Mesendoderm (in vitro differentiated cells): ENCODE measurements at regions not wholly inside any gene's neighbourhood (a gene's known extent, or its start where the extent isn't known, plus 50 kb on each side); places are given as distances from the start of the nearest gene placed in this dataset.

Experiments used
- DNase-seq: peaks from one replicate; pipeline ENCODE4 v3.0.0; 2013
- H2AK5ac ChIP-seq: 2 replicates; pipeline ENCODE4 v1.6.1; 2013; ENCODE audit warnings: low read length, inconsistent platforms
- H2BK120ac ChIP-seq: 2 replicates; pipeline ENCODE4 v1.6.1; 2013; ENCODE audit warnings: low read depth, mild to moderate bottlenecking, low read length, moderate library complexity, mixed read lengths
- H2BK15ac ChIP-seq: replicated peaks from 2 replicates; pipeline ENCODE4 v1.6.1; 2013; ENCODE audit warnings: low read depth, mild to moderate bottlenecking, moderate library complexity
- H2BK5ac ChIP-seq: 2 replicates; pipeline ENCODE4 v1.6.1; 2013; ENCODE audit warnings: low read length, inconsistent platforms
- H3K18ac ChIP-seq: 2 replicates; pipeline ENCODE4 v1.6.1; 2013; ENCODE audit warnings: mild to moderate bottlenecking, low read length, mixed read lengths
- H3K23ac ChIP-seq: one replicate; pipeline ENCODE4 v1.6.1; 2013; ENCODE audit warnings: low read length
- H3K27ac ChIP-seq: 2 replicates; pipeline ENCODE4 v1.5.1; 2013; ENCODE audit warnings: low read depth, mild to moderate bottlenecking, inconsistent platforms, low read length, moderate library complexity
- H3K27me3 ChIP-seq: 2 replicates; pipeline ENCODE4 v1.6.1; 2013; ENCODE audit warnings: low read length, control low read depth, mild to moderate bottlenecking, inconsistent platforms; ENCODE audit not compliant: insufficient read depth, poor library complexity
- H3K36me3 ChIP-seq: 2 replicates; pipeline ENCODE4 v1.6.1; 2013; ENCODE audit warnings: low read length, inconsistent platforms; ENCODE audit not compliant: control insufficient read depth, insufficient read depth
- H3K4ac ChIP-seq: one replicate; pipeline ENCODE4 v1.6.1; 2013; ENCODE audit warnings: low read depth, mild to moderate bottlenecking, low read length, moderate library complexity
- H3K4me1 ChIP-seq: 2 replicates; pipeline ENCODE4 v1.6.1; 2013; ENCODE audit warnings: low read depth, low read length, inconsistent platforms; ENCODE audit not compliant: control insufficient read depth
- H3K4me2 ChIP-seq: 2 replicates; pipeline ENCODE4 v1.6.1; 2013; ENCODE audit warnings: low read length
- H3K4me3 ChIP-seq: 2 replicates; pipeline ENCODE4 v1.5.1; 2013; ENCODE audit warnings: mild to moderate bottlenecking, low read length
- H3K56ac ChIP-seq: one replicate; pipeline ENCODE4 v1.6.1; 2013; ENCODE audit warnings: low read length
- H3K79me1 ChIP-seq: 2 replicates; pipeline ENCODE4 v1.6.1; 2013; ENCODE audit warnings: low read length, inconsistent platforms
- H3K79me2 ChIP-seq: 2 replicates; pipeline ENCODE4 v1.6.1; 2013; ENCODE audit warnings: mild to moderate bottlenecking, low read length; ENCODE audit not compliant: control insufficient read depth, insufficient read depth
- H3K9ac ChIP-seq: 2 replicates; pipeline ENCODE4 v1.6.1; 2013; ENCODE audit warnings: low read length, inconsistent platforms
- H4K5ac ChIP-seq: one replicate; pipeline ENCODE4 v1.6.1; 2013; ENCODE audit warnings: low read length
- H4K8ac ChIP-seq: one replicate; pipeline ENCODE4 v1.6.1; 2013; ENCODE audit warnings: low read depth, mild to moderate bottlenecking, control low read depth, low read length, moderate library complexity
- WGBS: extraction: QIAGEN DNeasy Blood & Tissue Kit; methylation state at CpG from one replicate; pipeline ENCODE4 v1.1.7; 2013; ENCODE audit warnings: low lambda C conversion rate, missing lambda C conversion rate; ENCODE audit not compliant: insufficient coverage; ENCODE audit errors: extremely low coverage; 5-methylcytosine and 5-hydroxymethylcytosine counted together

GRCh38 chr2:16546128-16546754, 119.4 kb downstream of the CYRIA start:
- DNase-seq: peak; percentile 80
- H2BK5ac ChIP-seq: no peak overlapping the region

GRCh38 chr2:16538707-16539106, 126.9 kb downstream of the CYRIA start:
- Histone ChIP-seq H3K23ac (no peak overlapping the region), H4K8ac (no peak overlapping the region), H2BK5ac (no peak overlapping the region), H4K5ac (no peak overlapping the region), H3K4ac (no peak overlapping the region), H3K4me3 (no peak overlapping the region), H3K27me3 (no peaks in the 10 kb centered on the region), H3K4me2 (no peak overlapping the region), H2BK120ac (no peak overlapping the region), H3K79me1 (no peaks in the 10 kb centered on the region), H3K4me1 (no peaks in the 10 kb centered on the region), H2AK5ac (no peak overlapping the region), H3K27ac (no peak overlapping the region), H3K18ac (no peak overlapping the region), H3K56ac (no peak overlapping the region), H3K79me2 (no peaks in the 10 kb centered on the region), H2BK15ac (no peak overlapping the region), H3K36me3 (no peaks in the 10 kb centered on the region), H3K9ac (no peak overlapping the region)
- no peak for DNase-seq
- no CpG with 5 or more reads among the region's 3 CpGs for WGBS

More at GRCh38 chr2:16546128-16546754, 119.4 kb downstream of the CYRIA start:
- Histone ChIP-seq H3K79me2 (no peaks in the 10 kb centered on the region), H3K27me3 (no peaks in the 10 kb centered on the region), H3K9ac (no peak overlapping the region), H4K5ac (no peak overlapping the region), H3K4me3 (no peak overlapping the region), H4K8ac (no peak overlapping the region), H3K56ac (no peak overlapping the region), H3K27ac (no peak overlapping the region), H3K4me2 (no peak overlapping the region), H2AK5ac (no peak overlapping the region), H3K79me1 (no peaks in the 10 kb centered on the region), H3K4ac (no peak overlapping the region), H3K36me3 (no peaks in the 10 kb centered on the region), H3K4me1 (no peaks in the 10 kb centered on the region), H2BK120ac (no peak overlapping the region), H3K18ac (no peak overlapping the region), H2BK15ac (no peak overlapping the region), H3K23ac (no peak overlapping the region)
- no CpG with 5 or more reads among the region's 2 CpGs for WGBS

- no CpG with 5 or more reads among the region's 5 CpGs for WGBS
- no peak overlapping the region for H3K9ac ChIP-seq
- no peak overlapping the region for H3K23ac ChIP-seq
- H3K36me3 ChIP-seq: no peaks in the 10 kb centered on the region
- no peak overlapping the region for H3K56ac ChIP-seq
- no peak overlapping the region for H4K5ac ChIP-seq
- H3K79me1 ChIP-seq: no peaks in the 10 kb centered on the region
- H3K27ac ChIP-seq: no peak overlapping the region
- no peak overlapping the region for H3K4me2 ChIP-seq
- no peak overlapping the region for H3K4me3 ChIP-seq
- no peaks in the 10 kb centered on the region for H3K4me1 ChIP-seq
- H2BK120ac ChIP-seq: no peak overlapping the region
- no peaks in the 10 kb centered on the region for H3K79me2 ChIP-seq
- H3K27me3 ChIP-seq: no peaks in the 10 kb centered on the region
- no peak overlapping the region for H2BK5ac ChIP-seq
- no peak overlapping the region for H2BK15ac ChIP-seq
- no peak for DNase-seq
- no peak overlapping the region for H3K18ac ChIP-seq
- H2AK5ac ChIP-seq: no peak overlapping the region
- no peak overlapping the region for H4K8ac ChIP-seq
- H3K4ac ChIP-seq: no peak overlapping the region
These were observed 128.3 kb downstream of the CYRIA start for GRCh38 chr2:16537347-16537746.

GRCh38 chr2:16526193-16526592, 139.4 kb downstream of the CYRIA start:
- H4K8ac ChIP-seq: no peak overlapping the region
- H3K79me2 ChIP-seq: no peaks in the 10 kb centered on the region
- no peak overlapping the region for H2BK5ac ChIP-seq
- no CpG with 5 or more reads among the region's 1 CpG for WGBS
- no peak overlapping the region for H3K4ac ChIP-seq
- H3K23ac ChIP-seq: no peak overlapping the region
- no peaks in the 10 kb centered on the region for H3K27me3 ChIP-seq
- no peak overlapping the region for H3K18ac ChIP-seq
- H3K4me2 ChIP-seq: no peak overlapping the region
- H3K4me1 ChIP-seq: no peaks in the 10 kb centered on the region
- no peak overlapping the region for H3K27ac ChIP-seq
- H2BK15ac ChIP-seq: no peak overlapping the region
- H4K5ac ChIP-seq: no peak overlapping the region
- H3K4me3 ChIP-seq: no peak overlapping the region
- H2BK120ac ChIP-seq: no peak overlapping the region
- no peak overlapping the region for H3K56ac ChIP-seq
- no peak overlapping the region for H2AK5ac ChIP-seq
- no peaks in the 10 kb centered on the region for H3K36me3 ChIP-seq
- no peak for DNase-seq
- H3K9ac ChIP-seq: no peak overlapping the region
- no peaks in the 10 kb centered on the region for H3K79me1 ChIP-seq

GRCh38 chr2:16525265-16525887, 140.3 kb downstream of the CYRIA start:
- Histone ChIP-seq H2BK120ac (no peak overlapping the region), H3K18ac (no peak overlapping the region), H3K27ac (no peak overlapping the region), H3K9ac (no peak overlapping the region), H3K23ac (no peak overlapping the region), H3K4me2 (no peak overlapping the region), H4K5ac (no peak overlapping the region), H3K79me2 (no peaks in the 10 kb centered on the region), H3K4me3 (no peak overlapping the region), H3K4me1 (no peaks in the 10 kb centered on the region), H3K4ac (no peak overlapping the region), H3K27me3 (no peaks in the 10 kb centered on the region), H3K36me3 (no peaks in the 10 kb centered on the region), H4K8ac (no peak overlapping the region), H3K56ac (no peak overlapping the region), H2AK5ac (no peak overlapping the region), H2BK15ac (no peak overlapping the region), H3K79me1 (no peaks in the 10 kb centered on the region), H2BK5ac (no peak overlapping the region)
- WGBS: 100% methylated on average over 4 of the region's 15 CpGs
- DNase-seq: peak; percentile 70

GRCh38 chr2:16523711-16524110, 141.9 kb downstream of the CYRIA start:
- H3K36me3 ChIP-seq: no peaks in the 10 kb centered on the region
- H3K23ac ChIP-seq: no peak overlapping the region
- no peak overlapping the region for H2BK5ac ChIP-seq
- H3K27ac ChIP-seq: no peak overlapping the region
- no peak overlapping the region for H2BK120ac ChIP-seq
- no peak overlapping the region for H3K56ac ChIP-seq
- no peak overlapping the region for H2BK15ac ChIP-seq
- no peak overlapping the region for H3K9ac ChIP-seq
- no peak overlapping the region for H3K4me2 ChIP-seq
- DNase-seq: no peak
- H3K4me3 ChIP-seq: no peak overlapping the region
- H3K79me2 ChIP-seq: no peaks in the 10 kb centered on the region
- H4K5ac ChIP-seq: no peak overlapping the region
- WGBS: no CpG with 5 or more reads among the region's 8 CpGs
- H2AK5ac ChIP-seq: no peak overlapping the region
- no peak overlapping the region for H3K4ac ChIP-seq
- no peaks in the 10 kb centered on the region for H3K27me3 ChIP-seq
- H3K18ac ChIP-seq: no peak overlapping the region
- H4K8ac ChIP-seq: no peak overlapping the region
- no peaks in the 10 kb centered on the region for H3K4me1 ChIP-seq
- H3K79me1 ChIP-seq: no peaks in the 10 kb centered on the region
